DND-41 (cell line): ENCODE measurements at regions not wholly inside any gene's neighbourhood (a gene's known extent, or its start where the extent isn't known, plus 50 kb on each side); places are given as distances from the start of the nearest gene placed in this dataset.

Experiments used
- ATAC-seq: fragments of 200-7000 bp; cut with Tn5 transposase; 3 replicates; pipeline ENCODE4 v1.9.1; 2021; ENCODE audit warnings: low read depth; ENCODE audit not compliant: insufficient read depth
- DNase-seq: peaks from one replicate; pipeline ENCODE4 v3.0.0-alpha.2; 2020
- H2AFZ ChIP-seq: 2 replicates; pipeline ENCODE4 v1.6.0; 2012; ENCODE audit warnings: low read depth, low read length
- H3K27ac ChIP-seq: 2 replicates; pipeline ENCODE4 v1.5.1; 2012; ENCODE audit warnings: low read length, inconsistent platforms
- H3K27me3 ChIP-seq: fragments of 200-600 bp; sonication (generic); 2 replicates; pipeline ENCODE4 v1.6.0; 2012; ENCODE audit warnings: low read length, mild to moderate bottlenecking, inconsistent platforms; ENCODE audit not compliant: insufficient read depth, poor library complexity
- H3K36me3 ChIP-seq: 2 replicates; pipeline ENCODE4 v1.5.1; 2012; ENCODE audit warnings: low read length, inconsistent platforms; ENCODE audit not compliant: insufficient read depth
- H3K4me1 ChIP-seq: 2 replicates; pipeline ENCODE4 v1.5.1; 2012; ENCODE audit warnings: mild to moderate bottlenecking, low read length; ENCODE audit not compliant: insufficient read depth
- H3K4me2 ChIP-seq: 2 replicates; pipeline ENCODE4 v1.6.0; 2012; ENCODE audit warnings: mild to moderate bottlenecking, moderate library complexity, low read length, inconsistent platforms; ENCODE audit not compliant: insufficient read depth
- H3K4me3 ChIP-seq, 2 experiments: fragments of 200-600 bp in 1 of 2; shearing (Covaris generic) in 1 of 2; 2 replicates each; pipeline ENCODE4 v1.5.1; 2012 to 2016; ENCODE audit warnings: inconsistent platforms in 2 of 2, low read length in 2 of 2, mild to moderate bottlenecking in 2 of 2, low read depth in 1 of 2, moderate library complexity in 1 of 2
- H3K79me2 ChIP-seq: 2 replicates; pipeline ENCODE4 v1.6.0; 2012; ENCODE audit warnings: low read length, inconsistent platforms; ENCODE audit not compliant: insufficient read depth
- H3K9ac ChIP-seq: 2 replicates; pipeline ENCODE4 v1.6.0; 2012; ENCODE audit warnings: low read depth, mild to moderate bottlenecking, inconsistent platforms, low read length, moderate library complexity
- H3K9me3 ChIP-seq: 2 replicates; pipeline ENCODE4 v1.5.1; 2012; ENCODE audit warnings: low read length, moderate library complexity, mild to moderate bottlenecking, inconsistent platforms; ENCODE audit not compliant: insufficient read depth, severe bottlenecking
- H4K20me1 ChIP-seq: 2 replicates; pipeline ENCODE4 v1.6.0; 2012; ENCODE audit warnings: low read length; ENCODE audit not compliant: insufficient read depth
- CTCF ChIP-seq: IDR thresholded peaks from 2 replicates; pipeline ENCODE4 v1.5.1; 2012; ENCODE audit warnings: borderline replicate concordance, low read length, moderate library complexity, mild to moderate bottlenecking; ENCODE audit not compliant: poor library complexity, severe bottlenecking; ENCODE audit errors: extremely low read depth
- EZH2 ChIP-seq: IDR thresholded peaks from 3 replicates; pipeline ENCODE4 v1.6.1; 2012; ENCODE audit warnings: borderline replicate concordance, low read depth, mild to moderate bottlenecking, moderate library complexity, low read length, inconsistent platforms; ENCODE audit not compliant: severe bottlenecking

- Histone ChIP-seq H3K36me3 (no peaks in the 10 kb centered on the region), H3K9ac (no peak overlapping the region), H4K20me1 (no peaks in the 10 kb centered on the region), H3K4me1 (no peaks in the 10 kb centered on the region), H2AFZ (no peak overlapping the region), H3K4me2 (no peak overlapping the region), H3K9me3 (no peaks in the 10 kb centered on the region), H3K4me3 (no peak overlapping the region), H3K27ac (no peak overlapping the region), H3K79me2 (no peaks in the 10 kb centered on the region), H3K27me3 (no peaks in the 10 kb centered on the region)
- TF ChIP-seq EZH2 (no peak), CTCF (no peak)
- no peak for ATAC-seq
- DNase-seq = no peak
Measured at GRCh38 chrX:68902706-68903504, 74.1 kb downstream of the EFNB1 start.

GRCh38 chrX:68901519-68901918 is 72.7 kb downstream of the EFNB1 start:
- Histone ChIP-seq H3K4me3 (no peak overlapping the region), H3K9ac (no peak overlapping the region), H3K4me1 (no peaks in the 10 kb centered on the region), H3K36me3 (no peaks in the 10 kb centered on the region), H3K27ac (no peak overlapping the region), H3K4me2 (no peak overlapping the region), H3K79me2 (no peaks in the 10 kb centered on the region), H2AFZ (no peak overlapping the region), H4K20me1 (no peaks in the 10 kb centered on the region), H3K27me3 (no peaks in the 10 kb centered on the region), H3K9me3 (no peaks in the 10 kb centered on the region)
- ATAC-seq (no peak), DNase-seq (no peak)
- TF ChIP-seq CTCF (no peak), EZH2 (no peak)

- Histone ChIP-seq H3K4me2 (no peak overlapping the region), H3K9me3 (no peaks in the 10 kb centered on the region), H3K4me1 (no peaks in the 10 kb centered on the region), H2AFZ (no peak overlapping the region), H3K9ac (no peak overlapping the region), H3K36me3 (no peaks in the 10 kb centered on the region), H3K27ac (no peak overlapping the region), H3K4me3 (no peak overlapping the region), H3K79me2 (no peaks in the 10 kb centered on the region), H3K27me3 (no peaks in the 10 kb centered on the region), H4K20me1 (no peaks in the 10 kb centered on the region)
- ATAC-seq (no peak), DNase-seq (no peak)
- no peak for TF ChIP-seq EZH2
- TF ChIP-seq CTCF = no peak
Measured at GRCh38 chrX:68898598-68898997, 69.8 kb downstream of the EFNB1 start.
